Fibroblast of peridontal ligament (primary cell): ENCODE measurements at regions not wholly inside any gene's neighbourhood (a gene's known extent, or its start where the extent isn't known, plus 50 kb on each side); places are given as distances from the start of the nearest gene placed in this dataset.

ENCODE experiments used
- DNase-seq: peaks from one replicate; pipeline ENCODE4 v3.0.0-alpha.2; 2010; ENCODE audit errors: extremely low read depth

- DNase-seq: no peak
Observed at GRCh38 chr16:80418517-80419355, 122.1 kb upstream of the DYNLRB2 start.

GRCh38 chr16:80417706-80418271 is 123.0 kb upstream of the DYNLRB2 start:
- no peak for DNase-seq

- DNase-seq: no peak
Observed at GRCh38 chr16:80408014-80408413, 132.8 kb upstream of the DYNLRB2 start.

- DNase-seq: no peak
Observed at GRCh38 chr16:80407265-80407987, 133.4 kb upstream of the DYNLRB2 start.

- no peak for DNase-seq
Observed at GRCh38 chr16:80404847-80405246, 135.9 kb upstream of the DYNLRB2 start.

- DNase-seq: no peak
Observed at GRCh38 chr16:80403894-80404293, 136.9 kb upstream of the DYNLRB2 start.

GRCh38 chr16:80390871-80391489 is 149.8 kb upstream of the DYNLRB2 start:
- no peak for DNase-seq

GRCh38 chr16:80390046-80390445 is 150.7 kb upstream of the DYNLRB2 start:
- DNase-seq: no peak

- DNase-seq: no peak
Observed at GRCh38 chr16:80389338-80389737, 151.5 kb upstream of the DYNLRB2 start.

- DNase-seq: no peak
Observed at GRCh38 chr16:80387318-80387921, 153.4 kb upstream of the DYNLRB2 start.

- DNase-seq: no peak
Observed at GRCh38 chr16:80384862-80385261, 155.9 kb upstream of the DYNLRB2 start.

- no peak for DNase-seq
Observed at GRCh38 chr16:80380514-80380913, 160.3 kb upstream of the DYNLRB2 start.

- DNase-seq: peak; percentile 44
Observed at GRCh38 chr16:80377096-80377956, 163.5 kb upstream of the DYNLRB2 start.

GRCh38 chr16:80375973-80376372 is 164.8 kb upstream of the DYNLRB2 start:
- DNase-seq: peak; percentile 2

- no peak for DNase-seq
Observed at GRCh38 chr16:80375513-80375912, 165.3 kb upstream of the DYNLRB2 start.

GRCh38 chr16:80372341-80372740 is 168.5 kb upstream of the DYNLRB2 start:
- DNase-seq: no peak

- peak; percentile 75 for DNase-seq
Observed at GRCh38 chr16:80369138-80369958, 171.4 kb upstream of the DYNLRB2 start.

- no peak for DNase-seq
Observed at GRCh38 chr16:80367037-80367658, 173.6 kb upstream of the DYNLRB2 start.

- no peak for DNase-seq
Observed at GRCh38 chr16:80366023-80366422, 174.8 kb upstream of the DYNLRB2 start.

- no peak for DNase-seq
Observed at GRCh38 chr16:80362816-80363215, 178.0 kb upstream of the DYNLRB2 start.
